ENCODE measurements at regions not wholly inside any gene's neighbourhood (a gene's known extent, or its start where the extent isn't known, plus 50 kb on each side); places are given as distances from the start of the nearest gene placed in this dataset.

GRCh38 chr22:47987885-47988515 lies 1225.5 kb downstream of the TBC1D22A start:
- FAIRE-seq (no peak), DNase-seq (ENCODE audit: insufficient read length, low spot score) (no peak)
- TF ChIP-seq TAF1 (IDR thresholded peaks at IDR 0.05; ENCODE audit: low read depth, low read length) (no peak), SPI1 (IDR thresholded peaks at IDR 0.05; ENCODE audit: low read depth, low read length) (no peak), POLR2AphosphoS5 (IDR thresholded peaks at IDR 0.05; ENCODE audit: low read depth, low read length) (no peak), POLR2A (IDR thresholded peaks at IDR 0.05; ENCODE audit: low read depth, low read length) (no peak), POU2F2 (IDR thresholded peaks at IDR 0.05; ENCODE audit: low read depth, low read length) (no peak)

GRCh38 chr22:47976219-47976618 lies 1213.8 kb downstream of the TBC1D22A start:
- FAIRE-seq (no peak), DNase-seq (ENCODE audit: insufficient read length, low spot score) (no peak)
- TF ChIP-seq POU2F2 (IDR thresholded peaks at IDR 0.05; ENCODE audit: low read depth, low read length) (no peak), TAF1 (IDR thresholded peaks at IDR 0.05; ENCODE audit: low read depth, low read length) (no peak), PAX5 (IDR thresholded peaks at IDR 0.05; ENCODE audit: insufficient read depth, low read length, severe bottlenecking) (no peak), POLR2AphosphoS5 (IDR thresholded peaks at IDR 0.05; ENCODE audit: low read depth, low read length) (no peak), POLR2A (IDR thresholded peaks at IDR 0.05; ENCODE audit: low read depth, low read length) (no peak), SPI1 (IDR thresholded peaks at IDR 0.05; ENCODE audit: low read depth, low read length) (no peak)

- no peak for FAIRE-seq
- DNase-seq (ENCODE audit: insufficient read length, low spot score), result no peak
- no peak for TF ChIP-seq PAX5 (IDR thresholded peaks at IDR 0.05; ENCODE audit: insufficient read depth, low read length, severe bottlenecking)
- TF ChIP-seq SPI1 (IDR thresholded peaks at IDR 0.05; ENCODE audit: low read depth, low read length), result no peak
- no peak for TF ChIP-seq POLR2A (IDR thresholded peaks at IDR 0.05; ENCODE audit: low read depth, low read length)
- no peak for TF ChIP-seq TAF1 (IDR thresholded peaks at IDR 0.05; ENCODE audit: low read depth, low read length)
- TF ChIP-seq POLR2AphosphoS5 (IDR thresholded peaks at IDR 0.05; ENCODE audit: low read depth, low read length), result no peak
- no peak for TF ChIP-seq POU2F2 (IDR thresholded peaks at IDR 0.05; ENCODE audit: low read depth, low read length)
These were observed 1205.4 kb downstream of the TBC1D22A start for GRCh38 chr22:47967831-47968230.

- FAIRE-seq, result no peak
These were observed 1203.9 kb downstream of the TBC1D22A start for GRCh38 chr22:47966316-47966715.

GRCh38 chr22:47965896-47966295 lies 1203.4 kb downstream of the TBC1D22A start:
- FAIRE-seq (no peak), DNase-seq (ENCODE audit: insufficient read length, low spot score) (no peak)
- TF ChIP-seq POLR2AphosphoS5 (IDR thresholded peaks at IDR 0.05; ENCODE audit: low read depth, low read length) (no peak), SPI1 (IDR thresholded peaks at IDR 0.05; ENCODE audit: low read depth, low read length) (no peak), POLR2A (IDR thresholded peaks at IDR 0.05; ENCODE audit: low read depth, low read length) (no peak), POU2F2 (IDR thresholded peaks at IDR 0.05; ENCODE audit: low read depth, low read length) (no peak), PAX5 (IDR thresholded peaks at IDR 0.05; ENCODE audit: insufficient read depth, low read length, severe bottlenecking) (no peak), TAF1 (IDR thresholded peaks at IDR 0.05; ENCODE audit: low read depth, low read length) (no peak)

More at GRCh38 chr22:47966316-47966715, 1203.9 kb downstream of the TBC1D22A start:
- DNase-seq (ENCODE audit: insufficient read length, low spot score), result no peak
- TF ChIP-seq POU2F2 (IDR thresholded peaks at IDR 0.05; ENCODE audit: low read depth, low read length) (no peak), POLR2AphosphoS5 (IDR thresholded peaks at IDR 0.05; ENCODE audit: low read depth, low read length) (no peak), TAF1 (IDR thresholded peaks at IDR 0.05; ENCODE audit: low read depth, low read length) (no peak), SPI1 (IDR thresholded peaks at IDR 0.05; ENCODE audit: low read depth, low read length) (no peak), POLR2A (IDR thresholded peaks at IDR 0.05; ENCODE audit: low read depth, low read length) (no peak), PAX5 (IDR thresholded peaks at IDR 0.05; ENCODE audit: insufficient read depth, low read length, severe bottlenecking) (no peak)

- FAIRE-seq, result no peak
- no peak for DNase-seq (ENCODE audit: insufficient read length, low spot score)
- TF ChIP-seq POLR2A (IDR thresholded peaks at IDR 0.05; ENCODE audit: low read depth, low read length) (no peak), PAX5 (IDR thresholded peaks at IDR 0.05; ENCODE audit: insufficient read depth, low read length, severe bottlenecking) (no peak), POLR2AphosphoS5 (IDR thresholded peaks at IDR 0.05; ENCODE audit: low read depth, low read length) (no peak), SPI1 (IDR thresholded peaks at IDR 0.05; ENCODE audit: low read depth, low read length) (no peak), TAF1 (IDR thresholded peaks at IDR 0.05; ENCODE audit: low read depth, low read length) (no peak), POU2F2 (IDR thresholded peaks at IDR 0.05; ENCODE audit: low read depth, low read length) (no peak)
These were observed 1202.6 kb downstream of the TBC1D22A start for GRCh38 chr22:47965066-47965465.

- TF ChIP-seq POLR2AphosphoS5 (IDR thresholded peaks at IDR 0.05; ENCODE audit: low read depth, low read length) (no peak), POU2F2 (IDR thresholded peaks at IDR 0.05; ENCODE audit: low read depth, low read length) (no peak), PAX5 (IDR thresholded peaks at IDR 0.05; ENCODE audit: insufficient read depth, low read length, severe bottlenecking) (no peak), TAF1 (IDR thresholded peaks at IDR 0.05; ENCODE audit: low read depth, low read length) (no peak), POLR2A (IDR thresholded peaks at IDR 0.05; ENCODE audit: low read depth, low read length) (no peak), SPI1 (IDR thresholded peaks at IDR 0.05; ENCODE audit: low read depth, low read length) (no peak)
- FAIRE-seq, result no peak
- no peak for DNase-seq (ENCODE audit: insufficient read length, low spot score)
These were observed 1201.2 kb downstream of the TBC1D22A start for GRCh38 chr22:47963660-47964059.

GRCh38 chr22:47957649-47958048 lies 1195.2 kb downstream of the TBC1D22A start:
- no peak for TF ChIP-seq TAF1 (IDR thresholded peaks at IDR 0.05; ENCODE audit: low read depth, low read length)
- no peak for TF ChIP-seq POU2F2 (IDR thresholded peaks at IDR 0.05; ENCODE audit: low read depth, low read length)
- no peak for TF ChIP-seq POLR2A (IDR thresholded peaks at IDR 0.05; ENCODE audit: low read depth, low read length)
- no peak for TF ChIP-seq SPI1 (IDR thresholded peaks at IDR 0.05; ENCODE audit: low read depth, low read length)
- TF ChIP-seq POLR2AphosphoS5 (IDR thresholded peaks at IDR 0.05; ENCODE audit: low read depth, low read length), result no peak
- no peak for TF ChIP-seq PAX5 (IDR thresholded peaks at IDR 0.05; ENCODE audit: insufficient read depth, low read length, severe bottlenecking)
- no peak for FAIRE-seq
- no peak for DNase-seq (ENCODE audit: insufficient read length, low spot score)

GRCh38 chr22:47954107-47954506 lies 1191.7 kb downstream of the TBC1D22A start:
- no peak for FAIRE-seq
- TF ChIP-seq SPI1 (IDR thresholded peaks at IDR 0.05; ENCODE audit: low read depth, low read length) (no peak), POLR2AphosphoS5 (IDR thresholded peaks at IDR 0.05; ENCODE audit: low read depth, low read length) (no peak), TAF1 (IDR thresholded peaks at IDR 0.05; ENCODE audit: low read depth, low read length) (no peak), PAX5 (IDR thresholded peaks at IDR 0.05; ENCODE audit: insufficient read depth, low read length, severe bottlenecking) (no peak), POU2F2 (IDR thresholded peaks at IDR 0.05; ENCODE audit: low read depth, low read length) (no peak), POLR2A (IDR thresholded peaks at IDR 0.05; ENCODE audit: low read depth, low read length) (no peak)

More at GRCh38 chr22:47954107-47954506, 1191.7 kb downstream of the TBC1D22A start:
- DNase-seq (ENCODE audit: insufficient read length, low spot score), result no peak

Data from GM12891 (cell line).